ENCODE measurements at regions not wholly inside any gene's neighbourhood (a gene's known extent, or its start where the extent isn't known, plus 50 kb on each side); places are given as distances from the start of the nearest gene placed in this dataset.

DNA sequence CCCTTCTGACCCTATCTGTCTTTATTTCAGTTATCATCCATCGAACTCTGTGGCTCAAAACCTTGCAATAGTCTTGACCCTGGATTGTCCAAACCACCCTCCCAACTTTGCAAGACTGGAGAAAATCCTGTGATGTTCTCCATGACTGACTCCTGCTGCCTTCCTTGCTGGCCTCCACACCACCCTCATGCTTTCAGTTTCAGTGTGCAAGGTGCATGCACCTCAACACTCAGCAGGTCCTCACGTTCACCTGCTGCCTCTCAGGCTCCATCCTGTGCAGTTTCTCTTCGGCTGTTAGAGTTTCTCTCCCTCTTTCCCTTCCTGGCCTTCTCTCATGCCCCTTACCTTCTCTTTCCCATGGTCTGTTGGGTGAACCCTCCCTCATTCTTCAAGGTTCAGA lies 59.4 kb upstream of the ASIC2 start:
- no peak for DNase-seq (ENCODE audit: low spot score)

- no peak for DNase-seq (ENCODE audit: low spot score)
Measured at GRCh38 chr17:33356266-33356665, 63.2 kb upstream of the ASIC2 start.

DNA sequence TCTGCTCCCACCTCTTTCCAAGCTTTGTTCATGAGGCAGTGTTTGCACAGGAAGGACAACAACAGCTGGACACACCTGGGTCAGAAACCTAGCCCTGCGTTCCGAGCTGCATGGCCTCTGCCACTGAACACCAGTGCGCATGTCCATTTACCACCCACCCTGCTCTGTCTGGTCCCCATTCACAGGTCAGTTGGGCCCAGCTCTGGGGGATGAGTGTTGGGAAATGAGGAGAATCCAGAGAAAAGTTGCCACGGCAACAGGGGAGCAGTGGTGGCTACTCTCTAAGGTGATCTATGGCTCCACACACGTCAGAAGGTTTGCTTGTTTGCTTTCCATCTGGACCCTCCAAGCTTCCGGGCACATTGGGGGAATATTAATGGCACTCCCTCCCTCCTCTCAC lies 70.4 kb upstream of the ASIC2 start:
- DNase-seq (ENCODE audit: low spot score), result no peak

- no peak for DNase-seq (ENCODE audit: low spot score)
Measured at GRCh38 chr17:33366960-33367359, 73.9 kb upstream of the ASIC2 start.

- DNase-seq (ENCODE audit: low spot score), result no peak
Measured at GRCh38 chr17:33369149-33369548, 76.1 kb upstream of the ASIC2 start.

DNA sequence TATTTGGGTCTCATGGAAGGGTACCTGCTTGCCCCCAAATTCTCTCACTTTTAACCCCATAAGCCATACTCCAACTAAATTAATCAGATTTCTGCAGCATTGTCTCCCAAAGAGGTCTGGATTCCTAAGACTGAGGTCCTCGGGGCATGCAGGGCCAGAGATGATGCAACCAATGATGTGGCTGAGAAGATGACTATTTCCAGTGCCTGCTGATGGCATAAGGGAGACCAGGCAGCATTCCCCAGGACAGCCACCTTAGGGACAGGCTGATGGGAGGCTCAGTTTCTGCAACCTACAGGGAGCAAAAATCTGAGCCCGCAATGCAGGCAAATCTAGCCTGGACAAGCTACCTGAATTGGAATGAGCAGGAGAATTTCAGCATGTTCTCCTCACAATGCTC lies 76.8 kb upstream of the ASIC2 start:
- no peak for DNase-seq (ENCODE audit: low spot score)

DNA sequence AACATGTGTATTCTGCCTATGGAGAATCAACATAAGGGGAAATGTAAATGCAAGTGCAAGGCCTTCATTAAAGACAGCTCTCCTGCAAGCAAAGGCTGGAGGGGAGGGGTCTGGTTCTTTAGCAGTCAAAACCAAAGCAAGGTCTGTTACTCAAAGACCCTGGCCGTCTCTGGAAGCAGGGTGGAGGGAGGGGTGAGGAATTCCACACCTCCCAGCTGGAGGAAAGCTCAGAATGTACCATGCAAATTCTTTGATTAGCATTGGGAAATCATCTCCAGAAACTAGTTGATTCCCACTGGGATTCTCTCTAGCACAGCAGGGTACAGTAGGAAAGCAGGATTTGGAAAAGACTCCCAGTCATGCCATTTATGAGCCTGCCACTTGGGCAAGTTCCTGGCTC lies 77.3 kb upstream of the ASIC2 start:
- DNase-seq (ENCODE audit: low spot score), result no peak

GRCh38 chr17:33371377-33371776 lies 78.3 kb upstream of the ASIC2 start:
- no peak for DNase-seq (ENCODE audit: low spot score)

DNA sequence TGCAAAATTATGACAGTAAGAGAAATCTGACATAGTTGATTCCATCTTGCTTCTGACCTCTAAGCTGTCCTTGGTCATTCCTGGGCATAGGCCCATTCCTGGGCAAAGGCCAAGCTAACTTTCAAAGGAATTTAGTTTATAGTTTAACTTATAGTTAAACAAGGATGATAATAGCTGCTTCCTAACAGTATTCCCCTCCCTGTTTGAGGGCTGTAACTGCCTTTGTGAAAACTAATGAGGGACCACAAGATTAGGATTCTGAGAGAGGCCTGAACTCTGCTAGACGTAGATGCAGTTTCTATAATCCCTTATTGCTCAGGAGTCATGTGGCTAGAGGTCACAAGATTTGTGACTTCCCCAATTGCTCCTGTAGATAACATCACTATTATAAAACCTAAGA lies 80.2 kb upstream of the ASIC2 start:
- no peak for DNase-seq (ENCODE audit: low spot score)

GRCh38 chr17:33375103-33375502 lies 82.0 kb upstream of the ASIC2 start:
- no peak for DNase-seq (ENCODE audit: low spot score)

GRCh38 chr17:33375783-33376182 lies 82.7 kb upstream of the ASIC2 start:
- DNase-seq (ENCODE audit: low spot score), result no peak

DNA sequence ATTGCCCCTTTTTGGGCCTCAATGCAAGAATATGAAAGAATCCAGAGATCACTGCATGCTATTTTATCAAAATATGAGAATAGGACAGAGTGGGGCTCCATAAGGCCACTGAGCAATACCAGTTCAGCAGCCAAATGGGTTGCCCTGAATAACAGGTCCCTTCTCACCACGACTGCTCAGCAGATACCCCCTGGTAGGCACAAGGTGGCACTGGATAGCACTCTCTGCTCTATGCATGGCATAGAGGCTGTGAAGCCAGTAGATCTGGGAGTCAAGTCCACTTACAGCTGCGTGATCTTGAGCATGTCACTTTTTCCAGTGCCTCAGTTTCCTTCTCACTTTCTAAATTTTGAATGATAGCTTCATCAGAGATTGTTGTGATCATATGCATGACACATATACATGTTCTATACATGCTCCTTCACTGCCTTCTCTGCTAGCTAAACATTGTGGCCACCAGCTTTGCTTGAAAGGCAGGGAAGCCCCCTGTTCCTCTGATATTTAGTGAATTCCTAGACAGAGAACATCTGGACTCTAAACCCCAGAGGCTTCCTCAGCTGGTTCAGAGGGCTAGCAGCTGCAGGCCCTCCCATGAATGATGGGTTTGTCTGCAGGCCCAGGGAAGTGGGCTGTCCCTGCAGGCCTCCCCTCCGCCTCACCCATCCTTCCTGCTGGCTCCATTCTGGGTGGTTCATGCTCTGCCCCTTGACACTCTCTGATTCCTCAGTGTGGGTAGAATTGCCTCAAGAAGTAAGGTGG lies 84.9 kb upstream of the ASIC2 start:
- DNase-seq (ENCODE audit: low spot score), result no peak

DNA sequence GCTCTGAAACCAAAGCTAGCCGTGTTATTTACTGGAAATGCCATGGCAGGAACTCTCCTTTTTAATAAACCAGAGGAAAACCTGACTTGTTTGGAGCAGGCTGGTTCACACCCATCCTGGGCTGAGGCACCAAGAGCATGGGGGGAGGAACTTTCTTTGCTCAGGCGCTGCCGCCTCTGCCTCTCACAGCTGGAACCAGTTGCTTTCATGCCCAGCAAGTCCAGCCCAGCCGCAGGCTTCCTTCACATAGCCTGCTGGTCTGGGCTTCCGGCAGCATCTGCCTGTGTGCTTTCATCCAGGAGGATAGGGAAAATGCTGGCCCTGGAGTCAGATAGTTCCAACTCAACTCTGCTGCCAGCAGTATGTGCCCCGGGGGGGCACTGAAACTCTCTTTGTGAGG lies 88.1 kb upstream of the ASIC2 start:
- DNase-seq (ENCODE audit: low spot score), result no peak

- no peak for DNase-seq (ENCODE audit: low spot score)
Measured at GRCh38 chr17:33383488-33384023, 90.5 kb upstream of the ASIC2 start.

DNA sequence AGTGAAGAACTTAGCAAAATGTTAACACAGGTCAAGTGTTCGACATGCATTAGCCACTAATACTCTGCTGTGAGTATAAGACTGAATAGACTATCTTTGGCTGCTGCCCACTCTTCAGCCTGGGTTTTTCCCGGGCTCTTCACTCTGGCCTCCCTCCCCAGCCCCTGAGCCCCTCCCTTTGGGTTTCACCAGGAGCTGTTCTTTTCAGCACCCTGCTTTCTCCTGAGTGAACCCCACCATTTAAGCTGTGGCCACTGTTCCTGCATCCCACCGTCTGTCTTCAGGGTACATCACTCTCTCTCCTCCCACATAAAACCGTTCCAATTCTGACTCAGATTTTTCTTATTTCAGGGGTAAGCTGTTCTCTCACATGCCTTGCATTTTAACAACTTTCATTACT lies 92.0 kb upstream of the ASIC2 start:
- no peak for DNase-seq (ENCODE audit: low spot score)

DNA sequence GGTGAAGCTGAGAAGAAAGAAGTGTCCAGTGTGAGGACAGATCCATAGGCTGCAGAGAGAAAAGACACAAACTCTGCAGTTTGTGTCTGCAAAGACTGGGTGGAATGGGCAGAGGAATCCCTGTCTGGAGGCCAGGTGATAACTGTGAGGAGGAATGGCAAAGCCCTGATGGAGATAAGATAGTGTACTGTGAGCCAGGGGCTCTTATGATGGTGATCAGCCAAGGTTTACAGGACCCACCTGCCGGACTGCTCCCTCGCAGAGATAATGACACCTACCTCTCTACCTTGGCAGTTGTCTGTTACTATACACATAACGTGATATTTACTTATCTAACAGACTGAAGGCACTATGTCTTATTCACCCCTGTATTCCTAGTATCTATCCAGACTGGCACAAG lies 92.6 kb upstream of the ASIC2 start:
- DNase-seq (ENCODE audit: low spot score), result no peak

DNA sequence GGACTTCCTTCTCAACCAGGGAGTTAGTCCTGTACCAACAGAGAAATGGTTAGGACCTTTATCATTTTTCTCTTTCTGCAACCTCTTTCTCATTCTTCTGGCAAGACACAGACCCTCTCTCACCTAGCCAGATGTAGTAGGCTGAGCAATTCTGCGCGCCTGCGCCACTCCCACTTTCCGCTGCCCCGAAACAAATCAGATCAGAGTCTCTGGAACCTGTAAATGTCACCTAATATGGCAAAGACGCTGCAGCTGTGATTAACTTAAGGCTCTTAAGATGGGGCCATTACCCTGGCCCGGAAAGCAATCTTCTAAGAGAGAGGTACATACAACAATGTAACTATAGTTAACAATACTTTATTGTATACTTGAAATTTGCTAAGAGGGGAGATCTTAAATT lies 94.3 kb upstream of the ASIC2 start:
- no peak for DNase-seq (ENCODE audit: low spot score)

- DNase-seq (ENCODE audit: low spot score), result peak; percentile 26
Measured at GRCh38 chr17:33389504-33390135, 96.5 kb upstream of the ASIC2 start.

DNA sequence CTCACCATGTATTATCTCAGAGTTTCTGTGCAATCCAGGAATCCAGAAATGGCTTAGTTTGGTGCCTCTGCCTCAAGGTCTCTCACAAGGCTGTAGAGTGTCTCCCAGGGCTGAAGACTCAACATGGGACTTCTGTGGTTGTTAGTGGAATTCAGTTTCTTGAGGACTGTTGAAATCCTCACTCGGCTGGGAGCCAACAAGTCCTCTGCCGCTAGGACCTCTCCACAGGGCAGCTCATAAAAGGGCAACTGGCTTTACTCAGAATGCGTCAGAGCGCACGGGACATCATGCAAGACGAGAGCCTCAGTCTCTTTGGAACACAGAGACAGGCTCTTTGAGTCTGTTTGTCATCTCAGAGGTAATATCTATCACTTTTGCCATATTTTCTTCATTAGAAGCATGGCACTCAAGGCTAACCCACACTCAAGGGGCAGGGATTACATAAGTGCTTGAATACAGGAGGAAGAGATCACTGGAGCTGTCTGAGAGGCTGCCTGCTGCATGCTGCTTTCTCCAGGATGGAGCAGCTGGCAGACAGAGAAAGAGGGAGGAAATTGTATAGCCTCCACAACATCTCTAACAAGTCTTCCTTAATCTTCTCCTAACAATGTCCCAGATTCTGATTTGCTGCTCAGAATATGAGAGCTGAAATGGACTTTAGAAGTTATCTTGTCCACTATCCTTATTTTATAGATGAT lies 97.5 kb upstream of the ASIC2 start:
- DNase-seq (ENCODE audit: low spot score), result no peak

DNA sequence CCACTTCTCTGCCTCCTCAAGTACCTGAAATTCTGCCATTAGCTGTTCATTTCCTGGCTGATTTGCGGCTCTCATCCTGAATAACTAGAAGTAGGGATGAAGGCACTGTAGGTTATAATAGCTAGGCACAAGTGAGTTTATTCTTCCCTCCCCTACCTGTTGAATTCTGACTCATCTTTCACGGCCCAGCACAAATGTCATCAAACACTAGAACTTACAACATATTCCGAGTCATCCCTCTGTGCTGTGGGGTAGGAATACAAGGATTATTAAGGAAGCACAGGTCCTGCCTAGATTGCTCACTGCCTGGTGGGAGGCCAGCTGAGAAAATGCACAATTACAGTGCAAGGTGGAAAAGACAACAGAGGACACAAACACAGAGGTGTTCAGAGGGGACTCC lies 103.7 kb upstream of the ASIC2 start:
- DNase-seq (ENCODE audit: low spot score), result no peak

DNA sequence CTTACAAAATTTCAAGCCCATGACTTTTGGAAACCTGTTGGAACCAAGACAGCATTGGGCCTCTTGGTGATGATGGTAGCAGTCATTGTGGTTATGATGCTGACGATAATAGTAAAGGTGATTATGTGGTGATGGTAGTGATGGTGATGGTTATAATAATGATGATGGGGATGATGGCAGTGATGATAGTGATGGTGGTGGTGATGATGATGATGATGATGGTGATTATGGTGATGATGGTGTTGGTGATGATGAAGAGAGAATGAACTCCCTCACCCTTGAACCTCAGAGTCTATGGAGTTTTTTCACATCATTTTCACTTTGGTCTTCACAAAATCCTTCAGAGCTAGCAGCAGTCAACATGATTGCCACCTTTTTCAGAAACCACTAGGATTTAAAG lies 105.3 kb upstream of the ASIC2 start:
- DNase-seq (ENCODE audit: low spot score), result no peak

GRCh38 chr17:33401249-33401648 lies 108.2 kb upstream of the ASIC2 start:
- no peak for DNase-seq (ENCODE audit: low spot score)

DNA sequence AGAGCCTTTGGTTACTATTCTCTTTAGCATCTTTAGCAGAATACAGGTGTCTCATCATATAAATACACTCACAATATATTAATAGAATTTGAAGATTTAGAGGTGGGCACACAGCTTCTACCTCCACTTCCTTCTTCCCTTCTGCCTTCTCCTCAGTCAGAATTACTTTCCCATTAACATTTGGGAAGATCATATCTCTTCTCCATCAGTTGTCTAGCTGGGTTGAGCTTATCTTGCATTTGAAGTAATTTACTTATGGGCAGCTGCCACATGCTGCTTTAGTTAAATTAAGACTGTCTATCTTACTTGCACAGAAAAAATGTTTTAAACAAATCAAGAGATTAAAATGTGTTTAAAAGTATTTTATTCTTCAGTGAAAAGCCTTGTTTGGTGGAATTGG lies 110.1 kb upstream of the ASIC2 start:
- no peak for DNase-seq (ENCODE audit: low spot score)

All from SW480 (cell line).